HS-5 (cell line): ENCODE measurements at regions not wholly inside any gene's neighbourhood (a gene's known extent, or its start where the extent isn't known, plus 50 kb on each side); places are given as distances from the start of the nearest gene placed in this dataset.
A peak's percentile ranks its signal among the peaks of the same experiment; 100 is the strongest.
"Not testable (repeated sequence)": the region's sequence is repeated elsewhere in the genome, so short reads cannot be mapped to it uniquely, and the experiment has no call there.

Experiments
- DNase-seq: peaks from one replicate; pipeline ENCODE4 v3.0.0-alpha.2; 2012; ENCODE audit warnings: low read depth

DNA sequence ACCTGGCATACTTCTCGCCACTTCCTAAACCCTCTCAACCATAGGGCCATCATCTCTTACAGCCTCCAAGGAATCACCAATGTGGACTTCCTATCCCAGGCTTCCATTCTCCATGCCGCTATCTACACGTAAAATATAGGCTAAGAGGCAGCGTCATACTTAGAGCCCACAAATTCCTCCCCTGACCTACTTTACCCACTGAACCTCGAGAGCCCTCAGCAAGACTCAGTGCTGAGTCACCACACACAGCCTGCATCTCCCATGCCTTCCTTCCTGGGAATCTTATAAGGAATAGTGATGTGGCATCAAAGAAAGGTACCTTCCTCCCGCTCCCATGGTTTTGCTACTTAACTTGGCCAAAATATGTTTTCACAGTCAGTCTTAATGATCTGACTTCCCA is 435.6 kb upstream of the NFE2L3 start:
- DNase-seq: peak; percentile 65

DNA sequence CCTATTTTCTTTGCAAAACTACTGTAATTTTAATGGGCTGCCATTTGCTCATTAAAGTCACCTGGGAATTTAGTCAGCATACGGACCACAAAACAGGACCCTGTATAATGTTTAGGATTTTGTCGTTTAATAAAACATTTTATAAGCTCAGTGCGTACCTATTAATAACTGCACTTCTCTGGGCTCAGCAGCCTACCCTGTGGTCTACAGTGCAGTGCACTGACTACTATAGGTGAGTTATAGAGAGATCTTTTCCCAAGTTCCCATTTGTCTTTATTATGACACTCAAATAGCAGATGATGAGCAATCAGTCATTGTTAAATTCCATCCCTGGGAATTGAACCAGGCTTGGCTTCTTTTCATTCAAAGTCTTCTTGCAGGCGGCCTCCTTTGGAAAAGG is 433.4 kb upstream of the NFE2L3 start:
- no peak for DNase-seq

DNA sequence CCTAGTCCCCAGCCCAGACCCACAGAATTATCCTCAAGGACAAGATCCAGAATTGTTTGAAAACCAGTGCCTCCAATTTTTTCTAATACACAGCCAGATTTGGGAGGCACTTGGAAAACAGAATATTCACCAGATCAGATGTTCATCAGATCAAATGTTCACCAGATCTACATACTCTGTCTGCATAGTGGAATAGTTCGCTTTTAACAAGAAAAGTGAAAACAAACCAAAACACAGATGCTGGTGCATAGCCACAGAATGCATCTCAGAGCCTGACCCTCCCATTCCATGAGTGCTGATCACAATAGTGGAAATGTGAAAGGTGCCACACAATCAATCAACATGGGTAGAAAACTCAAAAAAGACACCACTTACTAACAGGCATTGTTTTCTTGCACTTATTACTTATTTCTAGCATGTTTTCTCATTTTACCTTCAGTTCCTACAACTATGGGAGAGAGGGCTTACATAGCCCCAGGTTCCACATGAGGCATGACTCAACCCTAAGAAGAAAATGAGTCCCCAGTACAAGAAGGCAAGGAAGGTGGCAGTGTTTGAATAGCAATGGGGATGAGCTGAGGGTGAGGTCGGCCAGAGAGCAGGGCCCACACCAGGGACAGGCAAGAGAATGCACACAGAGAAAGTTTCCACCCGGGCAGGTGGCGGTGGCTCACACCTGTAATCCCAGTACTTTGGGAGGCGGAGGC is 432.7 kb upstream of the NFE2L3 start:
- no peak for DNase-seq

- no peak for DNase-seq
These were observed 431.6 kb upstream of the NFE2L3 start for GRCh38 chr7:25720427-25720826.

- no peak for DNase-seq
These were observed 429.1 kb upstream of the NFE2L3 start for GRCh38 chr7:25722856-25723255.

- DNase-seq: no peak
These were observed 426.5 kb upstream of the NFE2L3 start for GRCh38 chr7:25725451-25725850.

GRCh38 chr7:25726170-25726780 is 425.7 kb upstream of the NFE2L3 start:
- no peak for DNase-seq

GRCh38 chr7:25726781-25727311 is 425.2 kb upstream of the NFE2L3 start:
- DNase-seq: no peak

- no peak for DNase-seq
These were observed 424.6 kb upstream of the NFE2L3 start for GRCh38 chr7:25727446-25727845.

- DNase-seq: no peak
These were observed 424.1 kb upstream of the NFE2L3 start for GRCh38 chr7:25727876-25728275.

DNA sequence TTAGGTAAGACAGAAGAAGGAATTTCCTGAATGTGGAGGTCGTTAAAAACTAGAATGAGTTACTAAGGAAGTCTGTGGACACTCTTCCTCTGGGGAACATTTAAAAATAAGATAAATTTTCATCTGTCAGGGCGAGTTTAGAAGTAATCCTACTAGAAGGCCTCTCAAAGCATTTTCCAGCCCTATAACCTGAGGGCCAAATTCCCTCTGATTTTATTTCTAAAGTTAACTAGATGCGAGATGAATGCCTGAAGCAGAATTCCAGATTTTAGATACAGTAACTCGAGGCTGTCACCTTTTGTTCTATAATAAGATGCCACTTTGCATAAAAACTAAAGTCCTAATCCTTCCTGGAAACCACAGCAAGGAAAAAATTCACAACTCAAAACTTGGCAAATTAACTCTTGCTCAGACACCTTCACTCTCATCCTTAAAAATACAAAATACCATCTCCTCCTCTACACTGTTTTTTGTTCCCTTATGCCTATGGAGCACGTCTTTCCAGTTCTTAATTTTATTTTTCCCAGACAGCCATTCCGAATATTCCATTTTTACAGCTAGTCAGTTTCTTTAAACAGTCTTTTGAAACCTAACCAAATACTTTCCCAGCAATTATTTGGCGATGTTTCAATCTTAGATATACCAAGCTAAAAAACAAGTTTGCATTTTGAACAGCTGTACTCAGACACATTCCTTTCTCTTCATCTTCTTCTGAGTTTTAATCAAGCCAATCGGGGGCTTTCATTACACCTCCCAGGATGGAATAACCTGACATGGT is 420.7 kb upstream of the NFE2L3 start:
- no peak for DNase-seq

GRCh38 chr7:25731846-25732245 is 420.2 kb upstream of the NFE2L3 start:
- no peak for DNase-seq

DNA sequence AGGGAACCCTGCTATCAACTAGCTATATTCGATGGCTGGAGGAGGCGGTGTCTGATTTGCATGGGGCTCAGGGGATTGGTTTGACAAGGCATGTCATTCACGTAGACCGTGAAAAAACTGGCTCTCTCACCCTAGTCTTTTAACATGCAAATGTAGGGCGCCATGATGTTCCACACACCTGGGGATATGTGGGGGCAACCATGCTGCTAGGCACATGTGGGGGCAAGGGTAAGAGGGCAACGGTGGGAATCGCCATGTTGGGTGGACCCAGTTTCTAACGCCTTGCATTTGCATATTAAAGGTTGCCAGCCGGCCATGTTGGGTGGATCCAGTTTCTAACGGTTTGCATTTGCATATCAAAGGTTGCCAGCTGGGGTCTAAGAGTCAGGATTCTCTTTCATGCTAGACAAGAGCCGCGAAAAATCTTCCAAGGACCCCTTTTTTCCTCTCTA is 419.2 kb upstream of the NFE2L3 start:
- no peak for DNase-seq

DNA sequence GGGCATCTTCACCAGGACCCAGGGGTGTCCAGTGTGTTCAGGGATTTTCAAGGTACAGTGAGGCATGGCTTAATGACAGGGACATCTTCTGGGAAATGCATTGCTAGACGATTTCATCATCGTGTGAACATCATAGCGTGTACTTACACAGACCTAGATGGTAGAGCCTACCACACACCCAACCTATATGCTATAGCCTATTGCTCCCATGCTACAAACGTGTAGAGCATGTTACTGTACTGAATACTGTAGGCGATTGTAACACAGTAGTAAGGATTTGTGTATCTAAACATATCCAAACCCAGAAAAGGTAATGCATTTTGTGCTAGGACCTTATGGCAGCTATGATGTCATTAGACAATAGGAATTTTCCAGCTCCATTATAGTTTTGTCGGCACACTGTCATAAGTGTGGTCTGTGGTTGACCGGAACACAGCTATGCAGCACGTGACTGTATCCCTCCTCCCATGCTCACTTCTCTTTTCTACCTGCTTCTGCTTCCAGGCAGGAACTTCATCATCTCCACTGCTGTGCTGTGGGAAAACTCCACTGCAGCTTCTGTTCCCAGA is 416.2 kb upstream of the NFE2L3 start:
- no peak for DNase-seq

- no peak for DNase-seq
These were observed 413.5 kb upstream of the NFE2L3 start for GRCh38 chr7:25738528-25738927.

GRCh38 chr7:25739143-25739542 is 412.9 kb upstream of the NFE2L3 start:
- no peak for DNase-seq

DNA sequence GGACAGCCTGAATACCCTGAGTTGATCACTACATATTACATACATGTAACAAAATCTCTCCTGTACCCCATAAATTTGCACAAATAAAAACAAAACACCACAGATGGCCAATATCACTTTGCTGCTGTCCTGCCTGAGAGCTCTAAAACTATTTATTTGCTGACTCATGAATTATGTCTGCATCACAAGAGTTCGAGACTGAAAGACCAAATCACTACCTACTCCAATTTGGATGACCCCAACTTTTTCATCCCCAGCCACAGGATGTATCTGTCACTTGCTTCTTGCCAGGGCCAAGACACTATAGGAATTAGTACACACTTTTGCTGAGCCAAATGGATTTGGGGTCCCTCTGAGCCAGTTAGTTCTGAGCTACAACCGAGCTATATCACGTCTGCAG is 409.7 kb upstream of the NFE2L3 start:
- DNase-seq: no peak

DNA sequence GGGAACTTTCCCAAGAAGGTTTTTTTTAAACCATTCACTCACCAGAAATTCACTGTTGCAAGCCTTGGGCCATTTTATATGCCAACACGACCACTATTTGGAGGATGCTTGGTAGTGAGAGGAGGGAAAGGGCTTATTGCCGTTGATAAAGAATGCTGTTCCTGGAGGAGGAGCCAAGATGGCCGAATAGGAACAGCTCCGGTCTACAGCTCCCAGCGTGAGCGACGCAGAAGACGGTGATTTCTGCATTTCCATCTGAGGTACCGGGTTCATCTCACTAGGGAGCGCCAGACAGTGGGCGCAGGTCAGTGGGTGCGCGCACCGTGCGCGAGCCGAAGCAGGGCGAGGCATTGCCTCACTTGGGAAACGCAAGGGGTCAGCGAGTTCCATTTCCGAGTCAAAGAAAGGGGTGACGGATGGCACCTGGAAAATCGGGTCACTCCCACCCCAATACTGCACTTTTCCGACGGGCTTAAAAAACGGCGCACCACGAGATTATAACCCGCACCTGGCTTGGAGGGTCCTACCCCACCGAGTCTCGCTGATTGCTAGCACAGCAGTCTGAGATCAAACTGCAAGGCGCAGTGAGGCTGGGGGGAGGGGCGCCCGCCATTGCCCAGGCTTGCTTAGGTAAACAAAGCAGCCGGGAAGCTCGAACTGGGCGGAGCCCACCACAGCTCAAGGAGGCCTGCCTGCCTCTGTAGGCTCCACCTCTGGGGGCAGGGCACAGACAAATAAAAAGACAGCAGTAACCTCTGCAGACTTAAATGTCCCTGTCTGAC is 408.1 kb upstream of the NFE2L3 start:
- not testable (repeated sequence) for DNase-seq

- DNase-seq: no peak
These were observed 401.1 kb upstream of the NFE2L3 start for GRCh38 chr7:25750744-25751508.

DNA sequence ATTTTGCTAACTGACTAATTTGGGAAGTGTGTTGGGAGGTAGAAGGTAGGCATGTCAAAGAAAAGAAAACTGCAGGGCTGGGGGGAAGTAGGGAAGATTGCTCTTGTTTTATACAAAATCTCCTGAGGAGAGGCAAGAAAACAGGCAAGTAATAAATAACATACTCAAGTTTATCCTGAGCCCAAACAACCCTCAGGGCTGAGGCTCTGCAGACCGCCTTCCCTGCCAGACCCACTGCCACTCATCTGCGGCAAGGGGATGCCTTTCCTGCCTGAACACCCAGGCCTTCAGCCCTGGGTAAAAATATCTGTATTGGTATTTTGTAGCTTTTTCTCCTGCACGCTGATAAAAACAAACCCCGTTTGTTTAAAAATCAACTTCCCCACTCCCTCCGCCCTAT is 399.8 kb upstream of the NFE2L3 start:
- no peak for DNase-seq
